MM.1S (cell line): ENCODE measurements at regions not wholly inside any gene's neighbourhood (a gene's known extent, or its start where the extent isn't known, plus 50 kb on each side); places are given as distances from the start of the nearest gene placed in this dataset.

ENCODE experiments used
- CTCF ChIP-seq: fragments of 300-600 bp; sonication (generic); IDR thresholded peaks from 2 replicates; pipeline ENCODE4 v1.5.1; 2016; ENCODE audit warnings: antibody characterized with exemption, low read length, mixed read lengths
- EZH2 ChIP-seq: fragments of 300-600 bp; sonication (generic); optimal IDR thresholded peaks from 2 replicates; pipeline ENCODE3; 2017; ENCODE audit warnings: low read depth, mild to moderate bottlenecking, antibody characterized with exemption, low read length, mixed read lengths
- EZH2phosphoT487 ChIP-seq: fragments of 300-600 bp; sonication (generic); IDR thresholded peaks from 2 replicates; pipeline ENCODE4 v1.6.1; 2018; ENCODE audit warnings: antibody characterized with exemption, low read length

GRCh38 chr2:116545286-116546068 lies 1269.0 kb upstream of the DDX18 start:
- no peak for TF ChIP-seq CTCF
- TF ChIP-seq EZH2 = no peak
- TF ChIP-seq EZH2phosphoT487 = no peak
